ENCODE measurements at regions not wholly inside any gene's neighbourhood (a gene's known extent, or its start where the extent isn't known, plus 50 kb on each side); places are given as distances from the start of the nearest gene placed in this dataset.
"Not testable (repeated sequence)": the region's sequence is repeated elsewhere in the genome, so short reads cannot be mapped to it uniquely, and the experiment has no call there.

DNA sequence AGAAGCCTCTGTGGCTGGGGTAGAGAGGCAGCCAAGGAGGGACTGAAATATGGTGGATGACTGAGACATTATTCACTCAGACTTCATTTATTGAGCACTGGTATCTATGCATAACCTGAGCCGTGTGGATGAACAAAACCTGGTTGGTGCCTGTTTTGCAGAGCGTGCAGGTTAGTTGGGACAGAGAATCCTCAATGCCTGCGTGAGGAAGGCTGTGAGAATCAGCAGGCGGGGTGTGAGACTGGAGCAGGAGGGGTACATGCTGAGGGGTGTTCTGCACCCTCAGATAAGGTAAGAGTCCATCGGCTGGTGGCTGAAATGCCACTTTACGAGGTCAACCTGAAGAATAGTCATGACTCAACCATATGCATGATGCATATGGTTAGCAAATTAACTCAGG is 271.6 kb downstream of the MED10 start:
- DNase-seq = no peak

DNA sequence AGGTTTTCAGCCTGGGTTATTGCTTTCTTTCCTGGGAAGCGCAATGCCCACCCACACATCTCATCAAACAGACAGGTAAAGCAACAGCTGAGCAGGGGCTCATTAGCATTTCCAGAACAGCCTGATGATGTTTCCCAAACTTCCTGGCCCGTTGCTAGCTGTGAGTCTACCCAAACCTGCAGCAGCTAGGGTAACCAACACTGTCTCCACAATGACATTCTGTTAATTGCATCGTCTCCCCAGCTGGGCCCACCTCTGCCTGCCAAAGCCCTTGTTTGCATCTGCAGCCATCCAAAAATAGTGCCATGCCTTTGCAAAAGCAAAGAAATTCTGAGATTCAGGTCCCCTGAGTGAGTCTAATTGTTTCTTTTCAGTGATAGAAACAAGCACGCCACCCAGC is 273.0 kb downstream of the MED10 start:
- DNase-seq = no peak

DNA sequence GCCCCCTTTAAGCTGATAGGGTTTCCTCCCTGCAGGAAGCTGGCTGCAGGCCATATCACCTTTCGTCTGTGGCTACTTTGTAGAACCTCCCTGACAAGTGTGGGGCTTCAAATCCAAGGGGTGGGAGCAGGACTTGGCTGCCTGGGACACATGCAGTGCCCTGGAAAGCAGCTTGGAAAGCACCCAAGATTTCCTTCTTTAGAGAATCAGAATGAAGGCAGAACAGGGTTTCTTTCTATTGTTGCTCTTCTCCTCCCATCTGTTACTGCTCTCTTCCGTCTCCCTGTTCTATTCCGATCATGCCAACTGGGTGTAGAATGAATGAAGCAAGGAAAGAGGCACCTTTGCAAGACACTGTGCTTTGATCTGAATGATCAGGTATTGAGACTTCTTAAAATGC is 282.2 kb downstream of the MED10 start:
- DNase-seq = no peak

DNA sequence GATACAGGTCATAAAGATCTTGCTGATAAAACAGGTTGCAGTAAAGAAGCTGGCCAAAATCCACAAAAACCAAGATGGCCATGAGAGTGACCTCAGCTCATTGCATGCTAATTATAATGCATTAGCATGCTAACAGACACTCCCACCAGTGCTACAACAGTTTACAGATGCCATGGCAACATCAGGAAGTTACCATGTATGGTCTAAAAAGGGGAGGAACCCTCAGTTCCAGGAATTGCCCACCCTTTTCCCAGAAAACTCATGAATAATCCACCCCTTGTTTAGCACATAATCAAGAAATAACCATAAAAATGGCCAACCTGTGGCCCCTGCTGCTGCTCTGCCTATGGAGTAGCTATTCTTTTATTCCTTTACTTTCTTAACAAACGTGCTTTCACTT is 284.2 kb downstream of the MED10 start:
- DNase-seq = not testable (repeated sequence)

DNA sequence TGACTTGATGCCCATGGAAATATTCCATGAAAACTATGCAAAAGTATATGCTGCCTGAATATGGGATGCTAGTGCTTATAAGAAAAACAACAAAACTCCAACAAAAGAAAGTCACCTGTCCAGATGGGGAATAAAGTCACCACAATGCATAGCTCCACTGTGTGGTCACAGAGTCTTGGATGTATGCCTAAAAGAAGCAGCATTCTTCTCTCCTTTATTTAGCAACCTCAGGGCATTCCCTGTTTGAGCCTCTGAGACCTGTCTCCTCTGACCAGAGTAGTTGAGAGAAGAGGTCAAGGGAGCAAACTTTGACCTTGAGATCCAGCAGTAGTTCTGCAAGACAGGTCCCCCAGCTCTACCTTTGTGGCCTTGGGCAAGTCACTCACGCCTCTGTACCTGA is 287.5 kb downstream of the MED10 start:
- no peak for DNase-seq

DNA sequence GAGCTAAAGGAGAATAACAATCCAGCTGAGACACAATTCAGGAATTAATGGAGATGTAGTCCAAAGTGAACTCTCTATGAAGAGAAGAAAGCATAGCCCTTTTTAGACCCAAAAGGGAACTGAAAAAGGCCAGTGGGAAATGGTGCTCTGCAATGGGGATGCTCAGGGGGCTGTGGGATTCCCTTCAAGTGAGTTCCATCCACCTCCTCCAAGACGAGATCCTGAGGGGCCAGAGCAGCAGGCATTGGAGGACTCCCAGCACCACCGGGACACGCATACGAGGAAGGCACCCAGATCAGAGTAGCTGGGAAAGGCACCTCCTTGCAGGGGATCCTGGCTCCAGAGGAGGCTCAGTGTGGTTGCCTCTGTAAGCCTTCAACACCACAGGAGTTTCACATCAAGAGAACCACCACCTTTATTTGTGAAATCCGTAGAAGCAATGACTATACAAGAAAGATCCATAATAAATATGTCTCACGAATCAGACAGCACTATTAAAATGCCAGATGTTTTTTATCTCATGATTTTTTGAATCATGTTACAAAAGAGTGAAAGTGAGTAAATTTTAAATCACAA is 288.2 kb downstream of the MED10 start:
- no peak for DNase-seq

DNA sequence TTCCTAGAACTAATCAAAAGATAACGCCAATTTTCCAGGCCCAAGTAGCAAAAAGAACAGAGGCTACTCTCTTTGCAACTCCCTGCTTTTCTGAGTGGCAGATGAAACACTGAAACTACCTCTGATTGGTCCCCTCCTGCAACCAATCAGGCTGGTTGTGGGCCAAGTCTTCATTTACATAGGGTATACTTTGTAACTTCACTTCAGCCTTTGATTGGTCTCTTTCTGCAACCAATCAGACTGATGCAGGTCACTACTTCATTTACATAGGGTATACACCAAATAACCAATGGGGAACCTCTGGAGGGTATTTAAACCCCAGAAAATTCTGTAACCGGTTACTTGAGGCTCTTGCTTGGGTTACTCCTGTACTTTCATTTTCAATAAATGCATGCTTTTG is 289.6 kb downstream of the MED10 start:
- DNase-seq = no peak

DNA sequence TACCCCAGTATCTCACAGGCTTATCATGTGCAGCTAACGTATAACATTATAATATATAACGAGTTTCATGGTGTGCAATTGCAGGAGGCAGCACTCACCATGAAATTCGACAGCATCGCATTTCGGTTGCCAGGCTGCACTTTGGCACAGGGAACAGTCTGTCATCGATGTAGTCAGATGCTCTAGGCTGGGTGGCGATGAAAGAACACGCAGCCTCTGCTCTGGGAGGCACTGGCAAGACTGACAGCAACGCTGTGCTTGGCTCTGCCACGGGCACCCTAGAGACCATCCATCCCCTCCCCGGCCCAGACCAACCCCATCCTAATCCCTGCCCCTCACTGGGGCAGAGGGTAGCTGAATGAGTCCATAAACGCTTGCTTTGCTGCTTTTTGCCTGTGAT is 290.8 kb downstream of the MED10 start:
- DNase-seq = no peak

DNA sequence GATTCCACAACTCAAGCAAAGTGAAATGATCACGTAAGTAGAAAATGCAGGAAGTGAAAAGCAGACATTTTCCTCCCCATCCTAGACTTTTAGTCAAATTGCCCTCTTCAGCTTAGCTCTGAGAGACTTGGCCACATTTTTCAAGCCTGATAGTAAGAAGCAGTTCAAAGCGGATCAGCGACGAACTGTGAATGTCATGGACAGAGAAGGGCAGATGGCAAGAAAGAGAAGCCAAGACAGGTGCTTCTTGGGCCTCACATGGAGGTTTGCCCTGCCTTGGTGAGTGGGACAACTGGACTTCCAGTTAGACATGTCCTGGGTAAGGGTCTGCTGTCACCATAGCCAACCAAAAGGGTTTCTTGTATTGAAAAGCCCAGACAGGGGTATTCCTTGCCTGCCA is 291.5 kb downstream of the MED10 start:
- no peak for DNase-seq

DNA sequence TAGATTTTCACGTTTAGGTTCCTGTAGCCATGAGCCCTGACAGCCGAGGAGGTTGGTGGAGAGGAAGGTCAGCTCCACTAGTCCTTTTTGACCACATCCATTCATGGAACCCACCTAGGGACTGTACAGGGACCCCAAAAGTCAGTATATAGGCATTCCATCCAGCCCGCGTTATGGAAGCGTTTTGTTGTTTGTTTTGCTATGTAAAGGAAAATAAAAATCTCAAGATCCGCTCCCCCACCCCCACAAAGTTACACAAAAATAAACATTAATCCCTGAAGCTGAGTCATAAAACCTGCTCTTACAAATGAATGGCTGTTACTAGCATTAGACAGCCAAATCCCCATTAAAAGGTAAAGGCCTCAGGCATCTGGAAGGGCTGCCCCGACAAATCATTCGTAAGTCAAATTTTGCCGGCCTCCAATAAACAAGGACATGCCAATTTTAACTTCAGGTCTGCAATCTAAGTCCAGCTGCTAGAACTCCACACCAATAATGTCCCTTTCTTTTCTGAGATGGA is 292.9 kb downstream of the MED10 start:
- no peak for DNase-seq

DNA sequence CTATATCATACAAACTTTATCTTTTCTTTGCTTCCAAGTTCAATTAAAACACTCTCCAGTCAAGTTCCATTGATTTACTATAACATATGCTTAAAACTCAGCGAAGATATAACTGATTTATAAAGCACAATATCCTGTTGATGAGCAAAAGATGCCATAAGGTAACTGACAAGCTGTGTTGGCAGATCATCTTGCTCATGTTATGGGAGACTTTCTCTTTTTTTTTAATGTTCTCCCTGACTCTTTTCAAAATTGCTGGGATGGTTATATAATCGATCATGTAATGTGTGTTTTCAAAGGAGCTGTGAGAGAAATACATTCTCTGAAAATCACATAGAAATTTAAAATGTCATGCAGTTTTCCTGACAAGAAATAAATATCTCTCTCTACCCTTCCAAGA is 293.5 kb downstream of the MED10 start:
- no peak for DNase-seq

DNA sequence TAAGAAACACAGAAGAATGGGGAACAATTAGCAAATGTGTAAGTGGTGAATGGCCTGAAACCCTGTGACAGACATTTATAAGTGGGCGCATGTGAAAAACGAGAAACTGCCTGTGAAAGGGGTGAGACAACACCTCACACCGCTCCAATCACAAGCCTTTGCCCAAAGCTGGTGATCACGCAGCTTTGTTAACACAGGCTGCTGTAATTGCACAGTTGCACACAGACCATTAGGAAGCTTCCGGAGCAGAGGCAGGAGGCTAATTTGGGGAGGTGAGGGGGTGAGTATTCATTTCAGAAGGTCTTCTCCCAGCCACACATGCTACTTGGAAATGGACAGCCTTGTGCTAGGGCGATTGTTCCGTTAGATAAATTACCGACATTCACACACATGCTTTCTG is 294.0 kb downstream of the MED10 start:
- DNase-seq = no peak

DNA sequence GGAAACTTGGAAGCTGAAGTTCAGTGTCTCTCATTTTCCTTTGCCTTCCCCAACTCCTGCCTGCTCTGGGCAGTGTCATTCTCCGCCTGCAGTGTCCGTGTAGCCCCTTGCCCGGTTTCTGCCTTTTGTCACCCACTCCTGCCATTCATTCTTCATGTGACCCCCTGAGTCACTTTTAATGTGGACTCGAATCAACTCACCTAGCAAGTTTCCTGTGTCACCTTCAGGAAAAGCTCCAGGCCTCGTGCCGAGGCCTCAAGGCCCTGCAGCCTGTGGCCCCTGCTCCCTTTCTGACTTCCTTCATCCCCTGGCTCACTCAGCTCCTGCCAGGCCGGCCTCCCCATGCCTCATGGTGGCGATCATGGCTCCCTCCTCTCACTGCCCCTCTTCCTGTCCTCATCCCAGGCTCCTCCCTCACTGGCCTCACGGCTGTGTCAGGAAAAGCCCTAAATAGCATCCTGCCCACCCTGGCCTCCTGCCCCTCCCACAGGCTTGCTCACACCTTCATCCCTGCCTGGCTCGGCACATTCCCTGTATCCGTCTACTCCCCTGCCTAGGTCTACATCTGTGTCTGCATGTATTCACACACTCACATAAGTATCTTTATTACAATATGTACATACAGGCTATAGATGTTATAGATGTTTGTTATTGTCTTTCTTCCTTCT is 294.9 kb downstream of the MED10 start:
- no peak for DNase-seq

DNA sequence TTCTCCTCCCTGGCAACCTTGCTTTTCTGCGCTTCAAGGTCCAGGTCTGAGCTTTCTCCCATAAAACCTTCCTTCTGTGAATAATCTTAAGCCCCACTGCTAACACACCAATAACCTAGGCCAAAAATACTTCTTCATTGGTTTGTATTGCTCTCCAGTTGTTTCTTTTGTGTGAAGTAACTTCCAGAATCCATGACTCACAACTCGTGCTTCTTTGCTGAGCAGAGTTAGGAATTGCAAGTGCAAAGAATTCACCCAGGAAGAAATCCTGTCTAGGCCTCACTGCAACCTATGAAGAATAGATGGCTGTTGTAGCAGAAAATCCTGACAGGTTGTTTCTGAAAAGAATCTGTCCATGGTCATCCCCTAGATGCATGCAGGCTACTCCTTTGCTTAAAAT is 295.7 kb downstream of the MED10 start:
- no peak for DNase-seq

DNA sequence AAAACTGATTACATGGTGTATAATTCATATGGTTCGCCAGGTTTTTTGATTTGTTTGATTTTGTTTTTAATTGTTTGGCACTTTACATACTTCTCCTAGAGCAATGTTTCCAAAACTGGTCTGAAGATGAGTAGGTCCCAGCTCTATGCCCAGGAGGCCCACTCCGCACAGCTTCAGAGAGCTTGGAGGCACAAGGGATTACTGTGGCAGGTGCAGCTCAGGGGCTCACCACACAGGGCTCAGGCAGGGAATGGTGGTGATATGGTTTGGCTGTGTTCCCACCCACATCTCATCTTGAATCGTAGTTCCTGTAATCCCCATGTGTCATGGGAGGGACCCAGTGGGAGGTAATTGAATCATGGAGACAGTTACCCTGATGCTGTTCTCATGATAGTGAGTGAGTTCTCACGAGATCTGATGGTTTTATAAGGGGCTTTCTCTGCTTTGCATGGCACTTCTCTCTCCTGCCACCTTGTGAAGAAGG is 296.6 kb downstream of the MED10 start:
- DNase-seq = no peak

DNA sequence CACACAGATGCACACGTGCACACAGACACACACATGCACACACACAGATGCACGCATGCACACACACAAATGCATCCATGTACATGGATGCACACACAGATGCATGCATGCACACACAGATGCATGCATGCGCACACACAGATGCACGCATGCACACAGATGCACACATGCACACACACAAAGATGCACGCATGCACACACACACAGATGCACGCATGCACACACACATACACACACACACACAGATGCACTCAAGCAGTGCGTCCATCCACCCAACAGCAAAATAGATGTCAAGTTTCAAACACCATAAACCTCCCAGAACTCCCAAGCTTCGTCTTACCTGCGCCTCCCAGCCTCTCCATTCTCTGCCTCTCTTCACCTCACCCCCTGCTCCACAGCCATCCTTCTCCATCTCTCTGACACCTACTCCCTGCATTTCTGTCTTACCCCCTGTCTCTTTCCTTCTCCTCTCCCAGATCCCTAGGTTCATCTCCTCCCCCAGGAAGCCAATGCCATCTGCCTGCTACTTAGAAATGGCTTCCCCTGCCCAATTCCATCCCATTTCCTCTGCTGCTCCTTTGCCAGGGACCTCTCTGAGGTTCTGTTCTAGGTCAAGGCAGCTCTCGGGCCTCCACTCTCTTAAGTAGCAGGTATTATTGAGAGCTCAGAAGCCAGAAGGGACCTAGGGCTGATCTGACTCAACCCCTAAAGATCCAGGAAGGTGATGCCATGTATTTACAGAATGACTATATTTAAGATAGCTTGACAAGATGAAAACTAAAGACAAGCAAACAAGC is 297.2 kb downstream of the MED10 start:
- no peak for DNase-seq

DNA sequence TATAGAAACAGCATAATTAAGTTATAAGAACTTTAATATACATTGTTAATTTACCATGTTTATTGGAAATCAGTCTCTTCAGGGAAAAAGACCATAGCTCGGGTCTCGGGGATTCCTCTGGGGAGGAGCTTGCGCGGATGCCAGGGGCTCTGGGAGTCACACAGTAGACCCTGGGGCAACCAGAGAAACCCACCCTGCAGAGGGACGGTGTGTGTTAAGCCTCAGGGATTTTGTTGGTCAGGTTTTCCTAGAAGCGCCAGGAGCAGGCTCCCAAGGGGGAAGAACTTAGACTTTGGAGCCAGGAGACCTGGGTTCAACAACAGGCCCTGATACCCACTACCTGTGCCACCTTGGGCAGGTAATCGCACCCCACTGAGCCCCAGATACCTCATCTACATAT is 297.9 kb downstream of the MED10 start:
- DNase-seq = no peak

DNA sequence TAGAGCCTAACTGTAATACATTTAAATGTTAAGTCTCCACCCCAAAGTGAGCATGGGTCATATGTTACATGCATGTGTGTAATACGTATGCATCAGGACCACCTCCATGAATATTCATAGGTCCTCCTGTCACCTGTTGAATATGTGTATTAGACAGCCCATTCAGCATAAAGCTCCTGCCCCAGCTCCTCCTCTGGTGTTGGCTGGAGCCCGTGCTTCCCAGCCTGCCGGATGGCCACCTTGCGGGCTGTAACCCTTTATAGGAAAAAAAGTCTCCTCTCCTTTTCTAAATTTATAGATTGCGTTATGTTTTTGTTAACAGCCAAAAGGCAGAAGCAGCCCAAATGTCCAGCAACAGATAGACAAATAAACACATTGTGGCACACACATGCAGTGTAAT is 299.5 kb downstream of the MED10 start:
- no peak for DNase-seq

DNA sequence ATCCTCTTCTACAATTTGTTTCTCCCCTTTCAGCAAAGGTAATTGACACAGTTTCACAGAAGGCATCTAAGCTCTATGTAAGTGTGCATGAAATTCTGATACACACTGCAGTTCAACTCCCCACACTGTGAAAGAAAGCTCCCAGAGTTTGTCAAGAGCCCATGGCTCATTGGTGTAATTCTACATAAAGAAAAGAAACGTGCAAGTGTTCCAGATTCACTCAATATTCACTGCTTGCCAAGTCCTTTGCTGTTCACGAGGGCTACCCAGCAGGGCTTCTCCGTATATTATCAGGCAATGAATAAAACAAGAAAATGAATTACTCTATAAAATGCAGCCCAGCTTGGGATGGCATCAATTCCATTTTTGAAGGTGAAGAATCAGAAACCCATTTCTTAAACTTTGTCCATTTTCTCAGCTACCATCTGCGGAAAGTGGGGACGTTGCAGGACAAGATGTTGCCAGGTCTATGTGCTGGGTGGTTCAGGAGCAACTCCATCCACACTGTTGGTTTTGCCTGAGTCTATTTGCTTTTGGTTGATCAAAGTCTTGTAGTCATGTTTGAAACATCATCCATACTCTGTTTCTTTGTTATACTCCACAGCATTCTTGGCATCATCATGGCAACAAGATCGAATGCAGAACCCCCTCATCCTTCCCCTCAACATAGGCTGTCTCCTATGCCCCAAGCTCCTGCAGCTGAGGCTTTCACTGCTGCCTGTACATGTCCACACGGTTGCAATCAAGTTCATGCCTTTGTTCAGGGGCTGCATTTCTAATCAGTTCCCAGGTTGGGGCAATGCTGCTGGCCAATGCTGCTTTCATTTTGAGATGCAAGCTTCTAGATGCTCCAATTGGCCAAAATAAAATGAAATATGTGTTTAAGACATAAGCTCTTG is 301.8 kb downstream of the MED10 start:
- no peak for DNase-seq

DNA sequence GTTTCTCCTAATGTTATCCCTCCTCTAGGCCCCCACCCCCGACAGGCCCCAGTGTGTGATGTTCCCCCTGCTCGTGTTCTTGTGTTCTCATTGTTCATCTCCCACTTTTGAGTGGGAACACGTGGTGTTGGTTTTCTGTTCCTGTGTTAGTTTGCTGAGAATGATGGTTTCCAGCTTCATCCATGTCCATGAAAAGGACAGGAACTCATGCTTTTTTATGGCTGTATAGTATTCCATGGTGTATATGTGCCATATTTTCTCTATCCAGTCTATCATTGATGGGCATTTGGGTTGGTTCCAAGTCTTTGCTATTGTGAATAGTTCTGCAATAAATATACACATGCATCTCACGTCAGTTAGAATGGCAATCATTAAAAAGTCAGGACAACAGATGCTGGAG is 305.9 kb downstream of the MED10 start:
- DNase-seq = not testable (repeated sequence)

DNA sequence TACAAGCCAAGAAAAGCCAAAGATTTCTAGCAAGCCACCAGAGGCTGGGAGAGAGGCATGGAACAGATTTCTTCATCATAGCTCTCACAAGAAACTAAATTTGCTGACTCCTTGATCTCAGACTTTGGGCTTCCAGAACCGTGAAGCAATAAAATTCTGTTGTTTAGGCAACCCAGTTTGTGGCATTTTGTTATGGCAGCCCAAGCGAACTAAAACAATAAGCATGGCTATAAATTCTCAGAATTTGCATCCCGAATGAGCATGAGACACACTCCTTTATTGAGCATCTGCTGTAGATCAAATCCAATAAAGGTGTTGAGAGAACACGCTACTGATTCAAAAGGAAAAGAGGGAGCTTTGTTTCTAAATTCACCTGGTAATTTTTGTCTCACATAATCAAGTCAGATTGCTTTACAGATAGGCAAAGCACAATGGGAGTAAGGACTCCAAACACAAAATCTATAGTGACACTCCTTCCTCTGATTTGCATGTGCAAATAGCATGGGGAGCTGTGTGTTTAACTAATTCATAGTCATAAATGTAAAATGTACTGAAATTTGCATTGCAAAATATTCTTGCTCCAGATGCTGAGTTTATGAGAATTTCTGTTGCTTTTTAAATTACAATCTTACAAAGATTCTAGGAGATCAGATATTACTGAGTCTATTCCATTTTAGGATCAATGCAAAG is 308.7 kb downstream of the MED10 start:
- no peak for DNase-seq

DNA sequence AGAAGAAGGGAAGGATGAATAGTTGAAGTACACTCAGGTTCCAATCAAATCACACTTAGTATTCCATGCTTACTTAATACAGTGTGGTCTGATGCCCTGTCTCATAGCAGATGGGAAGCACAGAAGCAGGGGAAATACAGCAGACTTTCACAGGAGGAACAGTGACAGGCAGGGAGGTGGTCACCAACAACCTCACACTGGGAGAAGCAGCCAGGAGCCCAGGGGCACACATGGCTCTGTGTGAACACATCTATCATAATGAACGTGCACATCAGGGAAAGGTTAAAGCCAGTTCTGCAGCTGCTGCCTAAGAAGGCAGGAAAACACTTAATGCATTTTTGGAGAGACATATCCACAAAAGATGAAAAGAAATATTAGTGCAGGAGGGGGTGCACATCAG is 312.3 kb downstream of the MED10 start:
- DNase-seq = no peak
